Fibroblast of lung (primary cell): ENCODE measurements at regions not wholly inside any gene's neighbourhood (a gene's known extent, or its start where the extent isn't known, plus 50 kb on each side); places are given as distances from the start of the nearest gene placed in this dataset.

Experiments used
- DNase-seq, 2 donors: peaks; one replicate each; pipeline versions ENCODE4 v3.0.0 to v3.0.0-alpha.2; 2010; ENCODE audit warnings: low read depth in 2 of 2
- H2AFZ ChIP-seq: 2 replicates; pipeline ENCODE4 v1.5.1; 2012; ENCODE audit warnings: low read length, control low read depth, inconsistent platforms
- H3K27ac ChIP-seq: 2 replicates; pipeline ENCODE4 v1.5.1; 2011; ENCODE audit warnings: low read length, control low read depth; ENCODE audit not compliant: insufficient read depth
- H3K27me3 ChIP-seq: 2 replicates; pipeline ENCODE4 v1.5.1; 2011; ENCODE audit warnings: mild to moderate bottlenecking, low read length; ENCODE audit not compliant: control insufficient read depth, insufficient read depth
- H3K36me3 ChIP-seq: 2 replicates; pipeline ENCODE4 v1.5.1; 2011; ENCODE audit warnings: low read length; ENCODE audit not compliant: control insufficient read depth, insufficient read depth
- H3K4me1 ChIP-seq: 2 replicates; pipeline ENCODE4 v1.5.1; 2011; ENCODE audit warnings: low read length; ENCODE audit not compliant: control insufficient read depth, insufficient read depth; ENCODE audit errors: extremely low read depth
- H3K4me2 ChIP-seq: 2 replicates; pipeline ENCODE4 v1.5.1; 2011; ENCODE audit warnings: low read length, control low read depth; ENCODE audit not compliant: insufficient read depth; ENCODE audit errors: extremely low read depth
- H3K4me3 ChIP-seq, 4 experiments: fragments of 200-600 bp in 1 of 4; sonication (generic) in 1 of 4; replicated peaks in 1 of 4; 2 replicates each; pipeline ENCODE4 v1.5.1; 2011 to 2016; ENCODE audit warnings: low read length in 4 of 4, low read depth in 3 of 4, mild to moderate bottlenecking in 3 of 4, control low read depth in 2 of 4, inconsistent platforms in 1 of 4, mixed read lengths in 1 of 4; ENCODE audit not compliant: insufficient read depth in 1 of 4; ENCODE audit errors: control extremely low read depth in 1 of 4
- H3K79me2 ChIP-seq: 2 replicates; pipeline ENCODE4 v1.5.1; 2012; ENCODE audit warnings: mild to moderate bottlenecking, low read length, inconsistent platforms; ENCODE audit not compliant: control insufficient read depth, insufficient read depth
- H3K9ac ChIP-seq: 2 replicates; pipeline ENCODE4 v1.5.1; 2011; ENCODE audit warnings: mild to moderate bottlenecking, low read length, control low read depth; ENCODE audit not compliant: insufficient read depth
- H3K9me3 ChIP-seq: 2 replicates; pipeline ENCODE4 v1.5.1; 2012; ENCODE audit warnings: low read depth, low read length; ENCODE audit not compliant: control insufficient read depth, insufficient read depth
- H4K20me1 ChIP-seq: 2 replicates; pipeline ENCODE4 v1.5.1; 2011; ENCODE audit warnings: low read length; ENCODE audit not compliant: control insufficient read depth, insufficient read depth; ENCODE audit errors: extremely low read depth
- EZH2 ChIP-seq: IDR thresholded peaks from 2 replicates; pipeline ENCODE4 v1.5.1; 2012; ENCODE audit warnings: low read length, control low read depth, mild to moderate bottlenecking; ENCODE audit errors: missing control alignments
- TF ChIP-seq, protein P1 (sequence below), 2 donors: IDR thresholded peaks in 1 of 2; conservative IDR thresholded peaks in 1 of 2; 1 replicate in 1 of 2; 2 replicates in 1 of 2; pipeline ENCODE4 v1.5.1; 2011 to 2012; ENCODE audit warnings: low read length in 2 of 2, control low read depth in 1 of 2, inconsistent platforms in 1 of 2, low read depth in 1 of 2, mild to moderate bottlenecking in 1 of 2

DNA sequence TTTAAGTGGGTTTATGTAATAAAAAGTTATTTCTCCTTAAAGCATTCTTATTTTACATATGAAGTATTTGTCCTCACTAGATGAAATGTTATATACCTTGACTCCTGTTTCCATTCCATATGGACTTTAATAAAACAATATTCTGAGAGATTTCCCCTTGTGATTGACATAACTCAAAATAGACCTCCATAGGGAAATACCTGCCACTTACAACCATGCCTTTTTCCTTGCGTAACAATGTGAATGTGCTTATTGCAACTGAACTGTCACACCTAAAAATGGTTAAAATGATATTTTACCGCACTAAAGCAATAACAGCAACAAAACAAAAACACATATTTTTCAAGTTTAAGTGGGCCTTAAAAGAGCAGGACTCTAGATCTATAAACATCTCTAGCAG lies 70.3 kb upstream of the TGIF1 start:
- H3K79me2 ChIP-seq = no peaks in the 10 kb centered on the region
- no peak overlapping the region for H3K4me2 ChIP-seq
- H3K36me3 ChIP-seq = no peaks in the 10 kb centered on the region
- H3K27ac ChIP-seq = no peak overlapping the region
- H4K20me1 ChIP-seq = no peaks in the 10 kb centered on the region
- no peak overlapping the region for H3K9ac ChIP-seq
- no peaks in the 10 kb centered on the region for H3K4me1 ChIP-seq
- H2AFZ ChIP-seq = no peak overlapping the region
- no peaks in the 10 kb centered on the region for H3K27me3 ChIP-seq
- no peak overlapping the region for H3K4me3 ChIP-seq
- TF ChIP-seq, protein P1, sequence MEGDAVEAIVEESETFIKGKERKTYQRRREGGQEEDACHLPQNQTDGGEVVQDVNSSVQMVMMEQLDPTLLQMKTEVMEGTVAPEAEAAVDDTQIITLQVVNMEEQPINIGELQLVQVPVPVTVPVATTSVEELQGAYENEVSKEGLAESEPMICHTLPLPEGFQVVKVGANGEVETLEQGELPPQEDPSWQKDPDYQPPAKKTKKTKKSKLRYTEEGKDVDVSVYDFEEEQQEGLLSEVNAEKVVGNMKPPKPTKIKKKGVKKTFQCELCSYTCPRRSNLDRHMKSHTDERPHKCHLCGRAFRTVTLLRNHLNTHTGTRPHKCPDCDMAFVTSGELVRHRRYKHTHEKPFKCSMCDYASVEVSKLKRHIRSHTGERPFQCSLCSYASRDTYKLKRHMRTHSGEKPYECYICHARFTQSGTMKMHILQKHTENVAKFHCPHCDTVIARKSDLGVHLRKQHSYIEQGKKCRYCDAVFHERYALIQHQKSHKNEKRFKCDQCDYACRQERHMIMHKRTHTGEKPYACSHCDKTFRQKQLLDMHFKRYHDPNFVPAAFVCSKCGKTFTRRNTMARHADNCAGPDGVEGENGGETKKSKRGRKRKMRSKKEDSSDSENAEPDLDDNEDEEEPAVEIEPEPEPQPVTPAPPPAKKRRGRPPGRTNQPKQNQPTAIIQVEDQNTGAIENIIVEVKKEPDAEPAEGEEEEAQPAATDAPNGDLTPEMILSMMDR (conservative IDR thresholded peaks at IDR 0.05 in 1 of 2, IDR thresholded peaks at IDR 0.05 in 1 of 2; ENCODE audit: low read depth in 1 of 2, low read length in 2 of 2) = no peak
- no peak for TF ChIP-seq EZH2
- DNase-seq = no peak
- no peaks in the 10 kb centered on the region for H3K9me3 ChIP-seq

DNA sequence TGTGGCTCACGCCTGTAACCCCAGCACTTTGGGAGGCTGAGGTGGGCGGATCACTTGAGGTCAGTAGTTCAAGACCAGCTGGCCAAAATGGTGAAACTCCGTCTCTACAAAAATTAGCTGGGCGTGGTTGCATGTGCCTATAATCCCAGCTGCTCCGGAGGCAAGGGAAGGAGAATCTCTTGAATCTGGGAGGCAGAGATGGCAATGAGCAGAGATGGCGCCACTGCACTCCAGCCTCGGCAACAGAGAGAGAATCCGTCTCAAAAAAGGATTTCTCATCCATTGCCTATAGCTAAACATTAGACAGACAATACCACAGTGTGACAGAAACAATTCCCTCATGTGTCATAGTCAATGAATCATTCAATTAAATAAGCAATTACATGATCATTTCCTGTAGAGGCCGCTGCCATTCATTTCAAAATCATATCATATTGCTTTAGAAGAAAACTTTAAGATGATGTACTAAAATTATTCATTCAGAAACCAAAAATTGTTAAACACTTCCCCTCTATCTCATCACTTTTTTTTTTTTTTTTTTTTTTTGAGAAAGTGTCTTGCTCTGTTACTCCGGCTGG lies 69.5 kb upstream of the TGIF1 start:
- no peak overlapping the region for H3K27ac ChIP-seq
- DNase-seq = peak; percentile 50 to 85
- peak overlapping the region; percentile 45 for H3K4me2 ChIP-seq

DNA sequence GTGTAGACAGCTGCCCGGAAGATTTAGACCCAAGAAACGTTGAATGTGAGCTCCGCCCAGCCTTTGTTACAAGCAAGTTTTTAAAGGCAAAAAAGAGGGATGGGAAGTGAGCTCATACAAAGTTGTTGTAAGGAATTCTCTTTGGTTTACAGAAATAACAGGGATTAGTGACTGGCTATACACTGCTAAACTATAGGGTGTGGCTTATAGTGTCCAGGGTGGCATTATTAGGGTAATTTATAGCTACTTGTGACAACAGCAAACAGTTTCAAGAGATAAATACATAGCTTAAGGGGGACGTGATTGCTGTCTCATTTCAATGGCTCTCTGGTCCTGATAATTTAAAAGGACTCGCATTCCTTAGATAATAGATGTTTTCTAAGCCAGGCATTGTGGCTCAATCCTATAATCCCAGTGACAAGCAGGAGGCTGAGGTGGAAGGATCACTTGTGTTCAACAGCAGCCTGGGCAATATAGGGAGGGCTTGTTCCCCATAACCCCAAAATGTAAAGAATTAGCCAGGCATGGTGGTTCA lies 66.5 kb upstream of the TGIF1 start:
- Histone ChIP-seq H3K27ac (no peak overlapping the region), H3K4me2 (no peak overlapping the region)
- TF ChIP-seq EZH2 = no peak
- TF ChIP-seq, protein P1 (conservative IDR thresholded peaks at IDR 0.05 in 1 of 2, IDR thresholded peaks at IDR 0.05 in 1 of 2; ENCODE audit: low read depth in 1 of 2, low read length in 2 of 2) = no peak

More for the DNA sequence above, 69.5 kb upstream of the TGIF1 start:
- Histone ChIP-seq H3K9ac (no peak overlapping the region), H3K4me1 (no peaks in the 10 kb centered on the region), H3K36me3 (no peaks in the 10 kb centered on the region), H3K27me3 (no peaks in the 10 kb centered on the region), H3K79me2 (no peaks in the 10 kb centered on the region), H3K9me3 (no peaks in the 10 kb centered on the region), H3K4me3 (no peak overlapping the region), H4K20me1 (no peaks in the 10 kb centered on the region), H2AFZ (peak overlapping the region; percentile 22)
- TF ChIP-seq, protein P1 (conservative IDR thresholded peaks at IDR 0.05 in 1 of 2, IDR thresholded peaks at IDR 0.05 in 1 of 2; ENCODE audit: low read depth in 1 of 2, low read length in 2 of 2) = peak; percentile 21 to 49
- TF ChIP-seq EZH2 = no peak

More for the DNA sequence above, 66.5 kb upstream of the TGIF1 start:
- H3K27me3 ChIP-seq = no peaks in the 10 kb centered on the region
- DNase-seq = peak in 1 of 2 donors; percentile 23
- H3K79me2 ChIP-seq = no peaks in the 10 kb centered on the region
- no peaks in the 10 kb centered on the region for H4K20me1 ChIP-seq
- H2AFZ ChIP-seq = no peak overlapping the region
- no peaks in the 10 kb centered on the region for H3K36me3 ChIP-seq
- H3K4me1 ChIP-seq = no peaks in the 10 kb centered on the region
- no peaks in the 10 kb centered on the region for H3K9me3 ChIP-seq
- H3K9ac ChIP-seq = no peak overlapping the region
- no peak overlapping the region for H3K4me3 ChIP-seq
